ENCODE measurements at regions not wholly inside any gene's neighbourhood (a gene's known extent, or its start where the extent isn't known, plus 50 kb on each side); places are given as distances from the start of the nearest gene placed in this dataset.
"Not testable (repeated sequence)": the region's sequence is repeated elsewhere in the genome, so short reads cannot be mapped to it uniquely, and the experiment has no call there.

- no peak for DNase-seq
These were observed 173.0 kb upstream of the IGF1 start for GRCh38 chr12:102653406-102653805.

- no peak for DNase-seq
These were observed 172.4 kb upstream of the IGF1 start for GRCh38 chr12:102652645-102653313.

DNA sequence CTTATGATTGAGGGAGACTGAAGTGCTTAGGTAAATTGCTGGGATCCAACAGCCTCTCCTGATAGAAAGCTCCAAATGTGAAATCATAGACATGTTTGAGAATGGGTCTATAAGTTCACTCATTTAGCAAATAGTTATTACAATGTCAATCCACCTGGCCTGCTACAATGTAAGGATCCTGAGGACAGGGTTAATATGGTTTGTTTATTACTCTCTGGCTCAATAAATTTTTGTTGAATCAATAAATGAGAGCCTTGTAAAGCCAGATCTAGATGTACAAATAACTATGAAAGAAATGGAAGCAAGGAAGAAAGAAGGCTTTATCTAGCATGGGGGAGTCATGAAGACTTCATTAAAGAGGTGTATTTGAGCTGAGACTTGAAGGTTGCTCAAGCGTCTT lies 165.6 kb upstream of the IGF1 start:
- no peak for DNase-seq

- no peak for DNase-seq
These were observed 163.7 kb upstream of the IGF1 start for GRCh38 chr12:102643879-102644575.

GRCh38 chr12:102642199-102642598 lies 161.8 kb upstream of the IGF1 start:
- DNase-seq: no peak

- not testable (repeated sequence) for DNase-seq
These were observed 160.3 kb upstream of the IGF1 start for GRCh38 chr12:102640658-102641057.

DNA sequence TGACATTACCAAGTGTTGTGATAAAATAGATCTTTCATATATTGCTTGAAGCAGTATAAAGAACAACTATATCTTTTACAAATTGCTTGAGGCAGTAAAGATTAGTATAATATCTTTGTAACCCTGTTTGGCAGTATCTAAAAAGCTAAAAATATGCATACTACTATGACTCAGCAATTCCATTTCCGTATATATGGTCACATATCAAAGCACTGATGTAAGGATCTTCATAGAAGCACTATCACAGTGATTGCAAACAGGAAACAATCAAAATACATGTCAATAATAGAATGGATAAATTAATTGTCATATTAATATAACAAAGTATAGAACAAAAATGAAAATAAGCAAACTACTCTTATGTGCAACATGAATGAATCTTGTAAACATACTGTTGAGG lies 158.4 kb upstream of the IGF1 start:
- no peak for DNase-seq

DNA sequence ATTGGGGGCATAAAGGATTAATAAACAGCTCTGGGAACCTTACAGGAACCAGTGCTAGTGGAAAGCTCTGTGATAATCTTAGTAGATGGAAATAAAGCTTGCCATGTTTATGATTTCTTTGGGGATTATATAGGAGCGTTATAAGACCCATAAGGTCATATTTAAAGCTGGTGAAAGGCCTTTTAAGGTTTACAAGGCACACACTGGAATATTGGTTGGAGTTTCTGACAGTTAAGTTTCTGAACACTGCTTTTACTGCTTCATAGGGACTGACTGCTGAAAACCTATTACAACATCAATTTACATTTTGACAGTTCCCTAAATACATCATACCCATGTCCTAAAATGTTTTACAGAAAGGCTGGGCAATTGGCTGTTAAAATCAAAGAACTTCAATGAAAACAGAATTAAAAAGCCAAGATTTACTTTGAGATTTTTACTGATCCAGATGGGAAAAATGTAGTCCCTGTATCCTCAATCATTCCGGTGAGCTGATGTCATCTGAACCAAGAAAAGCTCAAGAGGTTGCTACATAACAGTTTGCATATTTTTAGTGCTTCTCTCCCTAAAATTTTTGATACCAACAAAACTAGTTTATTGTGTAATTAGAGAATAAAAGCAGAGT lies 153.7 kb upstream of the IGF1 start:
- no peak for DNase-seq

GRCh38 chr12:102631274-102631673 lies 150.9 kb upstream of the IGF1 start:
- no peak for DNase-seq

DNA sequence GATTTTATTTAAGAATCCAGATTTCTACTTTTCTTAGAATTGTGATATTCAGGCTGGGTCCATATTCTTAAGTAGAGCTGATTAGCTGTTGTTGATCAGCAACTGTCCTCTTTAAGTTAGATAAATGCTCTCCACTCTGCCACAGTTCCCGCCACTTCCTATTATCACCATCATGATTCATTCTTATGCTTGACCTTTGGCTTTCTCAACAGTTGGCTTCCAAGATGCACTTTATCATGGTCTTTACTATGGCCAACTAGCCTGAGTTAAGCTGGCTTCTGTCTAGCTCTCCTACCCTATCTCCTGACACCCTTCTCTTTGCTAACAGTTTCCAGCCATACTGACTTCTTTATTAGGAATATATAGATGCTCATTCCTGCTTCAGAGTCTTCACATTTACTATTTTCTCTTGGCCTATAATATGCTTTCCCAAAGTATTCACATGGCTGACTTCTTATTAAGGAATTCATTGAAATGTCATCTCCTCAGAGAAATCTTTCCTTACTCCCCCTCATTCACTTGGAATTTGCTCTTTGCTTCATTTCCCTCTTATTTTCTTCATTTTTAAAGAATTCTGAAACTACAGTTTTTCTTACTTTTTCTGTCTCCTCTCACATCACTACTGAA lies 149.0 kb upstream of the IGF1 start:
- no peak for DNase-seq

DNA sequence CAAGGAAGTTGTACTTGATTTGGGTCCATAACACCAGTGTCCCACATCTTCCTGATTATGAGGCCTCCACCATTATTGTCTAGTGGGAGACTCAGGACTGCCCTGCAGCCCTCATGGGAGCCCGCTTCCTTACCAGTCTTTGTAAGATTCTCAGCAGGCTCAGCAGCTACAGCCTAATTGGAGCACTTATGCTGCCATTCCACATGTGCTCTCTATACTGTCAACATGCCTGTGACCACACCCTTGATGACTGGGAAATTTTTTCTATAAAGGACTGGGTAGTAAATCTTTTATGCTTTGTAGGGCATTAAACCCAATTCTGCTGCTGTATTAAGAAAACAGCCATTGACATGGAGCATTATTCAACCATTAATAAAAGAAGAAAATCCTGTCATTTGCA lies 145.5 kb upstream of the IGF1 start:
- DNase-seq: no peak

- DNase-seq: no peak
These were observed 142.3 kb upstream of the IGF1 start for GRCh38 chr12:102622618-102623017.

GRCh38 chr12:102618197-102618877 lies 138.0 kb upstream of the IGF1 start:
- no peak for DNase-seq

DNA sequence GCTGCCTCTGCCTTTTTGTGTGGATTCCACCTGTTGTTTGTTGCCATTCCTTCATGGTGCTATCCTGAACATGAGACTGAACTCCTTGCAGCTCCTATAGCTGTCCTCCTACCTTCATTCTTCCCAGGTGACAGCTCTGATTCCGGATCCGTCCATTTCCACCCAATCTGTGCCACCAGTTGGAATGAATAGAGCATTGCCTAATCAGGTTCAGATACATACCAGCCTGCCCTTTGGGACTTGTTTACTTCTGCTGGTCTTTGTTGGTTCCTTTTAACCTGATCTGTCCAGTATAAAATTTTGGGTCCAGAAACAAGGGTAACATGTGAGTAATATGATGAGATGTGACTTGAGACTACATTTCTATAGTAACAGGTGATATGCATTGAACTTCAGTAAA lies 136.3 kb upstream of the IGF1 start:
- DNase-seq: no peak

DNA sequence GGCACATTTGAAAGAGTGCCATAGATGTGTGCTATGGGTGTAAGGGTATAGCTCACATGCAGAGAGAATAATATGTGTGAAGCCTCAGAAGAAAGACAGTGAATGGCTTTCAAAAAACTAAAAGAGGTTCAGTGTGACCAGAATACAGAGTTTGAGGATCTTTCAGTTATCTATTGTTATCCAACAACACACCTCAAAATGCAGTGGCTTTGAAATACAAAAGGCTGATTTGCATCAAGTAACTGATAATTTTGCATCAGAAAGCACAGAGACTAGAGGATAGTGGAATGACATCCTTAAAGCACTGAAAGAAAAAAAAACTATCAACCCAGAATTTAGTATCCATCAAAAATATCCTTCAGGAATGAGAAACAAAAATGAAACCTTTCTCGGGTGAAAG lies 131.6 kb upstream of the IGF1 start:
- DNase-seq: no peak

DNA sequence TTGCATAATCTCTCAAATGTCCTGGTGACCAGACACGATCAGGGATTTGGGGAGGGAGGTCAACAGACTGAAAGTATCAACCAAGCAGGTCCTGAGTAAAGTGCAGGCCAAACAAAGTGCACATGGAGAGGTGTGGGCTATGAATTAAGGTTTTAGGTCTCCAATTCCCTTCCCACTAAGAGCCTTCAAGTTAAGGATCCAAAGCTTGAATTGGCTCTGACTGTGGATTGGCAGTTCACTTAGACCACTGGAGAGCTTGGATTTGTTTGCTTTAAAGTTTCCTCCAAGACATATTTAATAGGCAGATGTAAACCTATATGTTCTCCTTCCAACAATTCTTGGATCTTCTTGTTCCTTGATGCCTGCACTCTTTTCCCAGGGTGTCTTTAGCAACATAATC lies 129.6 kb upstream of the IGF1 start:
- no peak for DNase-seq

- no peak for DNase-seq
These were observed 122.7 kb upstream of the IGF1 start for GRCh38 chr12:102603021-102603420.

GRCh38 chr12:102602521-102602920 lies 122.2 kb upstream of the IGF1 start:
- no peak for DNase-seq

DNA sequence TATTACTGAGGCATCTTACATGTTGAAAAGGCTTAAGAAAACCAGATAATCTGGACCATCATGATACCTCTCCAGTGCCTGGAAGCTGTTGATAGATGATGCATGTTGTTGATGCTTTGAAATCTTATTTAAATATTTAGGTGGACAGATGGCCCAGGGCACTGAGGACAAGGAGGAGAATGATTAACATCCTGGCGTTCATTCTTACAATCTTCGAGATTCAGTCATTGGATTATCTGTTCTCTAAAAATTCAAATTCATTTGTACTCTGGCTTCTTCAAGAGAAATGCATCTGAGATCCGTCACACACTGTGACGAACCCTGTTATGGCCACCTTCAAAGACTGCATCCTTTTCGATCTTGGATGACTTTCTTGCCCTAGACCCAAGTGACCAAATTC lies 121.3 kb upstream of the IGF1 start:
- no peak for DNase-seq

DNA sequence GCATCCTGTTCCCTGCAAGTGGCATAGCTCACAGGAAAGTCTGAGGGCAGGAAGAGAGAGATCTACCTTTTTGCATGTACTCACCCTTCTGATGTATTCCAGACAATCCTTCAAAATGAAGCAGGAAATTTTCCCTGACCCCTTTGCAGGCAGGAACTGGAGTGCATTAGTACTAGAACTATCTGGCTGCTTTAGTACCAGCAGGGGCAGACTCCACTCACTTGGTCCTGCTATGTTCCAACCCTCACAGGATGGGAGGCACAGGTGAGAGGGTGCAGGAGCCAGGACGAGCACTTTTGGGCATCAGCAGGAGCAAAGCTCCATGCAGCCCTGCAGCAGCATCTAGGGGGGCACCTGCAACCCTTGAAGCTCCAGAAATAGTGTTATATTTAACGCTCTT lies 116.3 kb upstream of the IGF1 start:
- no peak for DNase-seq

- no peak for DNase-seq
These were observed 115.7 kb upstream of the IGF1 start for GRCh38 chr12:102596031-102596430.

DNA sequence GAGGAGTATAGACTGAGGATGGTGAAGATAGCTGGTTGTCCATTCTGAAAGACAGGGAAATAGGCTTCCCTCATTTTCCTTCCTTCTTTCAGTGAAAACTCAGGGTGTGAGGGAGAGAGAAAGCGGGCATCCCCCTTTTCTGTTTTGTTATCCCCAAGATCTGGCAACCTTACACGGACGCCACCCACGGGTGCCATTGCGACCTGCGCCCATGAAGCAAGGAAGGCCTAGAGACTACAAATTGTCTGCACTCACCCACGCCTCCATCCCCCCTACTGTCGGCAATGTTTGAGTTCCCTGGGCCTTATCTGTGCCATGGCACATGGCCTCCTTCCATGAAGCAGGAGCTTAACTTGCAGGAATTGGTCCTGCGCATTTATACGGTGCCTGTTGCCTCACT lies 115.0 kb upstream of the IGF1 start:
- no peak for DNase-seq

- no peak for DNase-seq
These were observed 112.8 kb upstream of the IGF1 start for GRCh38 chr12:102593134-102593533.
